NB4 (cell line): ENCODE measurements at regions not wholly inside any gene's neighbourhood (a gene's known extent, or its start where the extent isn't known, plus 50 kb on each side); places are given as distances from the start of the nearest gene placed in this dataset.
"Not testable (repeated sequence)": the region's sequence is repeated elsewhere in the genome, so short reads cannot be mapped to it uniquely, and the experiment has no call there.

Source experiments
- CTCF ChIP-seq: IDR thresholded peaks from one replicate; pipeline ENCODE4 v1.5.1; 2012; ENCODE audit warnings: low read depth, low read length
- MYC ChIP-seq: IDR thresholded peaks from 2 replicates; pipeline ENCODE4 v1.6.1; 2011; ENCODE audit warnings: low read depth, low read length
- POLR2A ChIP-seq: IDR thresholded peaks from 2 replicates; pipeline ENCODE4 v1.6.1; 2011; ENCODE audit warnings: mild to moderate bottlenecking; ENCODE audit not compliant: insufficient read length; ENCODE audit errors: extremely low read depth
- TF ChIP-seq, protein P1 (sequence below): IDR thresholded peaks from 2 replicates; pipeline ENCODE4 v1.6.1; 2011; ENCODE audit warnings: low read depth, low read length

GRCh38 chr12:9470367-9470766 lies 137.3 kb downstream of the KLRB1 start:
- TF ChIP-seq CTCF, MYC, POLR2A: not testable (repeated sequence)
- TF ChIP-seq, protein P1, sequence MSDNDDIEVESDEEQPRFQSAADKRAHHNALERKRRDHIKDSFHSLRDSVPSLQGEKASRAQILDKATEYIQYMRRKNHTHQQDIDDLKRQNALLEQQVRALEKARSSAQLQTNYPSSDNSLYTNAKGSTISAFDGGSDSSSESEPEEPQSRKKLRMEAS, result not testable (repeated sequence)
